HCT116 (cell line): ENCODE measurements at regions not wholly inside any gene's neighbourhood (a gene's known extent, or its start where the extent isn't known, plus 50 kb on each side); places are given as distances from the start of the nearest gene placed in this dataset.

Experiments used
- ATAC-seq: fragments of 200-7000 bp; cut with Tn5 transposase; 2 replicates; pipeline ENCODE4 v1.9.1; 2020; ENCODE audit warnings: mild to moderate bottlenecking, moderate library complexity
- BruUV-seq: library from RNA; stranded (reverse); fragments of 400-500 nt; replicated peaks from 2 replicates; lab custom pipeline; 2021; lab: Mats Ljungman, UMichigan
- CTCF ChIA-PET: fragments of 300-600 bp; sonication (Branson Sonifier 250); formaldehyde crosslinking; loops from one replicate; lab custom pipeline; 2021; ENCODE audit warnings: antibody characterized with exemption; lab: Charles Lee
- POLR2A ChIA-PET: fragments of 300-600, 350-600 bp; sonication (Branson Sonifier 250); formaldehyde crosslinking; loops from one replicate; lab custom pipeline; 2021; ENCODE audit warnings: antibody characterized with exemption; lab: Charles Lee
- RAD21 ChIA-PET, 2 experiments: fragments of 300-600 bp; sonication (Branson Sonifier 250); formaldehyde crosslinking; loops; one replicate each; lab custom pipeline; 2023; ENCODE audit warnings: low total read pairs in 2 of 2; ENCODE audit not compliant: uncharacterized antibody in 2 of 2, unreplicated experiment in 2 of 2, low non-redundant PET in 1 of 2; lab: Charles Lee
- DNase-seq: peaks from one replicate; pipeline ENCODE4 v3.0.0-alpha.2; 2010; ENCODE audit warnings: low read depth, low spot score
- H2AFZ ChIP-seq: fragments of 200-600 bp; shearing (Covaris generic), sonication (generic); 2 replicates; pipeline ENCODE4 v1.6.1; 2017; ENCODE audit warnings: low read depth, mixed run types, mixed read lengths, antibody characterized with exemption, low read length; ENCODE audit not compliant: poor library complexity, severe bottlenecking
- H3K27ac ChIP-seq: 2 replicates; pipeline ENCODE4 v1.5.1; 2012; ENCODE audit warnings: low read depth, low read length
- H3K27me3 ChIP-seq: fragments of 200-600 bp; sonication (generic); 2 replicates; pipeline ENCODE4 v1.6.1; 2016; ENCODE audit warnings: mixed run types, low read length, mixed read lengths; ENCODE audit not compliant: insufficient read depth
- H3K36me3 ChIP-seq, 2 experiments: fragments of 200-500 bp in 1 of 2; fragments of 200-600 bp in 1 of 2; sonication (Bioruptor generic) in 1 of 2; sonication (generic) in 1 of 2; 2 replicates each; pipeline versions ENCODE4 v1.5.1 to v1.6.1; 2014 to 2016; ENCODE audit warnings: low read length in 2 of 2, inconsistent platforms in 1 of 2, mixed read lengths in 1 of 2, mixed run types in 1 of 2; ENCODE audit not compliant: insufficient read depth in 2 of 2, control insufficient read depth in 1 of 2
- H3K4me1 ChIP-seq, 2 experiments: fragments of 200-600 bp in 1 of 2; sonication (generic) in 1 of 2; 2 replicates each; pipeline versions ENCODE4 v1.5.1 to v1.6.1; 2012 to 2017; ENCODE audit warnings: low read length in 2 of 2, inconsistent platforms in 1 of 2, mild to moderate bottlenecking in 1 of 2, mixed read lengths in 1 of 2, mixed run types in 1 of 2, moderate library complexity in 1 of 2; ENCODE audit not compliant: insufficient read depth in 2 of 2, control insufficient read depth in 1 of 2
- H3K4me2 ChIP-seq: fragments of 200-600 bp; sonication (generic); 2 replicates; pipeline ENCODE4 v1.6.1; 2017; ENCODE audit warnings: mixed run types, low read length, mixed read lengths
- H3K4me3 ChIP-seq, 2 experiments: fragments of 200-600 bp in 1 of 2; sonication (generic) in 1 of 2; replicated peaks in 1 of 2; 2 replicates each; pipeline ENCODE4 v1.5.1; 2011 to 2016; ENCODE audit warnings: low read length in 2 of 2, control low read depth in 1 of 2, low read depth in 1 of 2, mild to moderate bottlenecking in 1 of 2, mixed read lengths in 1 of 2, mixed run types in 1 of 2
- H3K79me2 ChIP-seq: fragments of 200-600 bp; sonication (generic); 2 replicates; pipeline ENCODE4 v1.6.1; 2017; ENCODE audit warnings: mild to moderate bottlenecking, mixed run types, low read length, moderate library complexity, mixed read lengths; ENCODE audit not compliant: insufficient read depth
- H3K9ac ChIP-seq: fragments of 200-600 bp; sonication (generic); 2 replicates; pipeline ENCODE4 v1.6.1; 2016; ENCODE audit warnings: low read length, mixed read lengths
- H3K9me2 ChIP-seq: fragments of 200-600 bp; sonication (generic), shearing (Covaris generic); 2 replicates; pipeline ENCODE4 v1.6.1; 2017; ENCODE audit warnings: mixed run types, mild to moderate bottlenecking, moderate library complexity; ENCODE audit not compliant: insufficient read depth
- H3K9me3 ChIP-seq, 2 experiments: fragments of 200-500 bp in 1 of 2; fragments of 200-600 bp in 1 of 2; sonication (Bioruptor generic) in 1 of 2; sonication (generic) in 1 of 2; 2 replicates each; pipeline ENCODE4 v1.6.1; 2014 to 2017; ENCODE audit warnings: low read length in 2 of 2, mixed read lengths in 2 of 2, inconsistent platforms in 1 of 2, low read depth in 1 of 2, mild to moderate bottlenecking in 1 of 2, mixed run types in 1 of 2, moderate library complexity in 1 of 2; ENCODE audit not compliant: control insufficient read depth in 1 of 2, insufficient read depth in 1 of 2
- H4K20me1 ChIP-seq: fragments of 200-600 bp; sonication (generic), shearing (Covaris generic); 2 replicates; pipeline ENCODE4 v1.6.1; 2017; ENCODE audit warnings: mixed run types, mild to moderate bottlenecking, moderate library complexity; ENCODE audit not compliant: insufficient read depth
- CBX3 ChIP-seq: IDR thresholded peaks from 2 replicates; pipeline ENCODE4 v1.6.1; 2012; ENCODE audit warnings: low read depth
- CEBPB ChIP-seq: IDR thresholded peaks from 2 replicates; pipeline ENCODE4 v1.6.1; 2012; ENCODE audit warnings: low read depth
- EZH2 ChIP-seq: fragments of 200-600 bp; sonication (generic); IDR thresholded peaks from 2 replicates; pipeline ENCODE4 v1.6.1; 2017; ENCODE audit warnings: antibody characterized with exemption, mixed run types
- EZH2phosphoT487 ChIP-seq: fragments of 200-600 bp; IDR thresholded peaks from 2 replicates; pipeline ENCODE4 v1.6.1; 2018; ENCODE audit warnings: antibody characterized with exemption, borderline replicate concordance
- FOSL1 ChIP-seq: IDR thresholded peaks from 2 replicates; pipeline ENCODE4 v1.6.1; 2012; ENCODE audit warnings: low read depth
- POLR2A ChIP-seq: IDR thresholded peaks from 2 replicates; pipeline ENCODE4 v1.7.0; 2011; ENCODE audit warnings: borderline replicate concordance; ENCODE audit not compliant: insufficient read depth, insufficient read length; ENCODE audit errors: extremely low read depth
- POLR2AphosphoS5 ChIP-seq: IDR thresholded peaks from 2 replicates; pipeline ENCODE4 v1.6.1; 2011; ENCODE audit warnings: mild to moderate bottlenecking, low read depth, low read length, moderate library complexity
- RAD21 ChIP-seq: IDR thresholded peaks from 2 replicates; pipeline ENCODE4 v1.6.1; 2012; ENCODE audit warnings: low read depth, mild to moderate bottlenecking
- SP1 ChIP-seq: IDR thresholded peaks from 2 replicates; pipeline ENCODE4 v1.6.1; 2012; ENCODE audit warnings: low read depth
- SRF ChIP-seq: IDR thresholded peaks from 2 replicates; pipeline ENCODE4 v1.6.1; 2012; ENCODE audit warnings: low read depth
- TCF7L2 ChIP-seq: IDR thresholded peaks from 2 replicates; pipeline ENCODE4 v1.7.0; 2011; ENCODE audit warnings: borderline replicate concordance, inconsistent platforms; ENCODE audit not compliant: insufficient read depth, insufficient read length; ENCODE audit errors: extremely low read depth
- YY1 ChIP-seq: IDR thresholded peaks from 2 replicates; pipeline ENCODE4 v1.6.1; 2011; ENCODE audit warnings: low read length, low read depth, moderate library complexity, mild to moderate bottlenecking; ENCODE audit not compliant: insufficient replicate concordance; ENCODE audit errors: extremely low read depth
- ZFX ChIP-seq: fragments of 450-650 bp; IDR thresholded peaks from 2 replicates; pipeline ENCODE4 v1.6.1; 2017
- ZNF274 ChIP-seq: fragments of 200-500 bp; sonication (Bioruptor generic); IDR thresholded peaks from 2 replicates; pipeline ENCODE4 v1.6.1; 2014; ENCODE audit warnings: mild to moderate bottlenecking, low read depth, low read length, inconsistent platforms
- intact Hi-C: fragments of 100-400 bp; cut with micrococcal nuclease; formaldehyde crosslinking; loops from 2 replicates; pipeline ENCODE4 v1.10.0; 2022
- TF ChIP-seq, protein P1 (sequence below): IDR thresholded peaks from 2 replicates; pipeline ENCODE4 v1.6.1; 2011; ENCODE audit warnings: mild to moderate bottlenecking, low read length, moderate library complexity; ENCODE audit not compliant: insufficient replicate concordance; ENCODE audit errors: extremely low read depth
- TF ChIP-seq, protein P2 (sequence below): IDR thresholded peaks from 2 replicates; pipeline ENCODE4 v1.6.1; 2012

DNA sequence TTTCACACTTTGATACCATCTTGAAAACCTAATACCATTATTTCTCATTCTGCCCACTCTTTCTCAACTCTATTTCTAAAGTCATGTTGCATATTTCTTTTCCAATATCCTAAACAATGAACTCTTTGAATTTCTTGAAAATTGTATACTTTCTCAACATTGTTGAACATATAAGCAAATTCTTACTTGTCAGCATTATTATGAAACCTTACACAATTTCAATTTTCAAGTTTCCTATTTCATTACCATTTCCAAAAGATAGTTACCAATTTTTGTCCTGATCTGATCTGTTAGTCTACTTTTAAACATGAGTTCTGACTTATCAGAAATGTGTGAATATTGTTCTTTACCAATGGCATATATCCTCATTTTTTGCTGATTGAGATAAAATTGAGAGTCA lies 806.3 kb upstream of the IGFBP7 start:
- ATAC-seq (no peak), DNase-seq (no peak)
- intact Hi-C loops: no loop called here
- Histone ChIP-seq H3K79me2 (no peaks in the 10 kb centered on the region), H3K36me3 (no peaks in the 10 kb centered on the region)
- TF ChIP-seq, protein P1, sequence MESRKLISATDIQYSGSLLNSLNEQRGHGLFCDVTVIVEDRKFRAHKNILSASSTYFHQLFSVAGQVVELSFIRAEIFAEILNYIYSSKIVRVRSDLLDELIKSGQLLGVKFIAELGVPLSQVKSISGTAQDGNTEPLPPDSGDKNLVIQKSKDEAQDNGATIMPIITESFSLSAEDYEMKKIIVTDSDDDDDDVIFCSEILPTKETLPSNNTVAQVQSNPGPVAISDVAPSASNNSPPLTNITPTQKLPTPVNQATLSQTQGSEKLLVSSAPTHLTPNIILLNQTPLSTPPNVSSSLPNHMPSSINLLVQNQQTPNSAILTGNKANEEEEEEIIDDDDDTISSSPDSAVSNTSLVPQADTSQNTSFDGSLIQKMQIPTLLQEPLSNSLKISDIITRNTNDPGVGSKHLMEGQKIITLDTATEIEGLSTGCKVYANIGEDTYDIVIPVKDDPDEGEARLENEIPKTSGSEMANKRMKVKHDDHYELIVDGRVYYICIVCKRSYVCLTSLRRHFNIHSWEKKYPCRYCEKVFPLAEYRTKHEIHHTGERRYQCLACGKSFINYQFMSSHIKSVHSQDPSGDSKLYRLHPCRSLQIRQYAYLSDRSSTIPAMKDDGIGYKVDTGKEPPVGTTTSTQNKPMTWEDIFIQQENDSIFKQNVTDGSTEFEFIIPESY: no peak
- no peak for TF ChIP-seq CBX3
- no peak for TF ChIP-seq RAD21
- TF ChIP-seq TCF7L2: no peak
- TF ChIP-seq POLR2AphosphoS5: no peak
- TF ChIP-seq SP1: no peak
- TF ChIP-seq, all 23 proteins: peak for 0
- Histone ChIP-seq H3K9ac (no peak overlapping the region), H3K9me2 (no peaks in the 10 kb centered on the region), H4K20me1 (no peaks in the 10 kb centered on the region), H3K9me3 (peaks cover 0 to 4% of the 10 kb centered on the region in 2 experiments; a peak in 2 of 4 replicates), H3K27me3 (no peaks in the 10 kb centered on the region), H3K4me2 (no peak overlapping the region), H3K4me3 (no peak overlapping the region), H3K4me1 (no peaks in the 10 kb centered on the region), H3K27ac (no peak overlapping the region), H2AFZ (no peak overlapping the region)
- POLR2A ChIA-PET: no interaction called here
- BruUV-seq: no TSS peak
- CTCF ChIA-PET: no interaction called here
- RAD21 ChIA-PET: no interaction called here

DNA sequence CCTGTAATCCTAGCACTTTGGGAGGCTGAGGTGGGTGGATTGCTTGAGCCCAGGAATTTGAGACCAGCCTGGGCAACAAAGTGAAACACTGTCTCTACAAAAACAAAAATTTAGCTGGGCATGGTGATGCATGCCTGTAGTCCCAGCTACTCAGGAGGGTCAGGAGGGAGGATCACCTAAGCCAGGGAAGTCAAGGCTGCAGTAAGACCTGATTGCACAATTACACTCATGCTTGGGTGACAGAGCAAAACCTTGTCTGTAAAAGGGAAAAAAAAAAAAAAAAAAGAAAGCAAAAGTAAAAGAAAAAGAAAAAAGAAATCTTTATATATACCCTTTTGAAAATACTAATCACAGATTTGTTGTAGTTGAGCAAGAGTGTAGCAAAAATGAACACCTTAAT lies 801.0 kb upstream of the IGFBP7 start:
- no TSS peak for BruUV-seq
- H3K27ac ChIP-seq: no peak overlapping the region
- no peak for ATAC-seq
- peaks cover 4% of the 10 kb centered on the region in 2 experiments; a peak in 2 of 4 replicates for H3K9me3 ChIP-seq
- no peaks in the 10 kb centered on the region for H3K36me3 ChIP-seq
- CTCF ChIA-PET: no interaction called here
- RAD21 ChIA-PET: no interaction called here
- no peaks in the 10 kb centered on the region for H3K9me2 ChIP-seq
- no peaks in the 10 kb centered on the region for H3K4me1 ChIP-seq
- intact Hi-C loops: no loop called here
- POLR2A ChIA-PET: no interaction called here
- H3K79me2 ChIP-seq: no peaks in the 10 kb centered on the region
- H2AFZ ChIP-seq: no peak overlapping the region
- H3K27me3 ChIP-seq: no peaks in the 10 kb centered on the region
- no peak for DNase-seq
- no peak overlapping the region for H3K4me3 ChIP-seq
- no peak overlapping the region for H3K9ac ChIP-seq
- H4K20me1 ChIP-seq: no peaks in the 10 kb centered on the region
- no peak overlapping the region for H3K4me2 ChIP-seq
- TF ChIP-seq YY1 (no peak), SP1 (no peak), POLR2A (no peak), CBX3 (no peak), RAD21 (no peak), POLR2AphosphoS5 (no peak), ZNF274 (no peak), ZFX (no peak), SRF (no peak), EZH2phosphoT487 (no peak), TCF7L2 (no peak), EZH2 (no peak), FOSL1 (no peak), CEBPB (no peak)
- TF ChIP-seq, protein P1: no peak
- TF ChIP-seq, protein P2, sequence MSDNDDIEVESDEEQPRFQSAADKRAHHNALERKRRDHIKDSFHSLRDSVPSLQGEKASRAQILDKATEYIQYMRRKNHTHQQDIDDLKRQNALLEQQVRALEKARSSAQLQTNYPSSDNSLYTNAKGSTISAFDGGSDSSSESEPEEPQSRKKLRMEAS: no peak
